H9 (cell line): ENCODE measurements at regions not wholly inside any gene's neighbourhood (a gene's known extent, or its start where the extent isn't known, plus 50 kb on each side); places are given as distances from the start of the nearest gene placed in this dataset.

Source experiments
- DNase-seq: peaks from one replicate; pipeline ENCODE4 v3.0.0-alpha.2; 2017
- H2AFZ ChIP-seq: one replicate; pipeline ENCODE4 v1.6.1; 2013; ENCODE audit warnings: mild to moderate bottlenecking, low read length, control low read depth, moderate library complexity
- H2AK5ac ChIP-seq: 2 replicates; pipeline ENCODE4 v1.6.1; 2013; ENCODE audit warnings: low read length, control low read depth, mixed read lengths; ENCODE audit not compliant: insufficient read length
- H2BK120ac ChIP-seq: one replicate; pipeline ENCODE4 v1.6.1; 2013; ENCODE audit warnings: low read depth, mild to moderate bottlenecking, low read length, control low read depth, inconsistent platforms; ENCODE audit not compliant: poor library complexity, severe bottlenecking
- H2BK12ac ChIP-seq: 2 replicates; pipeline ENCODE4 v1.6.1; 2013; ENCODE audit warnings: low read length, control low read depth, mixed read lengths, low read depth; ENCODE audit not compliant: insufficient read length
- H2BK15ac ChIP-seq: 2 replicates; pipeline ENCODE4 v1.6.1; 2013; ENCODE audit warnings: low read depth, low read length, control low read depth
- H2BK20ac ChIP-seq: one replicate; pipeline ENCODE4 v1.6.1; 2013; ENCODE audit warnings: low read depth, mild to moderate bottlenecking, low read length, control low read depth, inconsistent platforms; ENCODE audit not compliant: poor library complexity, severe bottlenecking
- H2BK5ac ChIP-seq: 2 replicates; pipeline ENCODE4 v1.6.1; 2013; ENCODE audit warnings: low read length, control low read depth, mixed read lengths; ENCODE audit not compliant: insufficient read length
- H3K14ac ChIP-seq: 2 replicates; pipeline ENCODE4 v1.6.1; 2013; ENCODE audit warnings: low read length, control low read depth; ENCODE audit not compliant: insufficient read depth
- H3K18ac ChIP-seq: 2 replicates; pipeline ENCODE4 v1.6.1; 2013; ENCODE audit warnings: low read depth, mild to moderate bottlenecking, mixed read lengths, low read length, control low read depth; ENCODE audit not compliant: insufficient read length
- H3K23ac ChIP-seq: 2 replicates; pipeline ENCODE4 v1.6.1; 2013; ENCODE audit warnings: low read length, control low read depth, mixed read lengths, low read depth; ENCODE audit not compliant: insufficient read length
- H3K23me2 ChIP-seq: 2 replicates; pipeline ENCODE4 v1.6.1; 2013; ENCODE audit warnings: low read depth, mild to moderate bottlenecking, mixed read lengths, low read length, control low read depth; ENCODE audit not compliant: insufficient read length, poor library complexity, severe bottlenecking
- H3K27ac ChIP-seq: 2 replicates; pipeline ENCODE4 v1.5.1; 2013; ENCODE audit warnings: low read length, control low read depth, mixed read lengths, low read depth; ENCODE audit not compliant: insufficient read length
- H3K27me3 ChIP-seq: 2 replicates; pipeline ENCODE4 v1.6.1; 2013; ENCODE audit warnings: low read length, control low read depth, inconsistent platforms; ENCODE audit not compliant: insufficient read depth
- H3K4ac ChIP-seq: 2 replicates; pipeline ENCODE4 v1.6.1; 2013; ENCODE audit warnings: low read depth, mild to moderate bottlenecking, control low read depth, inconsistent platforms, low read length, moderate library complexity
- H3K4me1 ChIP-seq: 2 replicates; pipeline ENCODE4 v1.6.1; 2013; ENCODE audit warnings: low read length, control low read depth, inconsistent platforms; ENCODE audit not compliant: insufficient read depth
- H3K4me2 ChIP-seq: 2 replicates; pipeline ENCODE4 v1.6.1; 2013; ENCODE audit warnings: low read length, control low read depth, mixed read lengths; ENCODE audit not compliant: insufficient read length, insufficient read depth
- H3K56ac ChIP-seq: 2 replicates; pipeline ENCODE4 v1.6.1; 2013; ENCODE audit warnings: low read depth, mild to moderate bottlenecking, mixed read lengths, low read length, control low read depth; ENCODE audit not compliant: insufficient read length
- H3K79me1 ChIP-seq: 2 replicates; pipeline ENCODE4 v1.6.1; 2013; ENCODE audit warnings: low read depth, mild to moderate bottlenecking, moderate library complexity, low read length, control low read depth, inconsistent platforms; ENCODE audit not compliant: insufficient read depth, poor library complexity, severe bottlenecking
- H3K79me2 ChIP-seq: 2 replicates; pipeline ENCODE4 v1.6.1; 2013; ENCODE audit warnings: low read length, control low read depth, inconsistent platforms; ENCODE audit not compliant: insufficient read depth
- H3K9ac ChIP-seq: 2 replicates; pipeline ENCODE4 v1.6.1; 2013; ENCODE audit warnings: low read length, control low read depth, mixed read lengths; ENCODE audit not compliant: insufficient read length; ENCODE audit errors: extremely low read depth
- H3K9me3 ChIP-seq: one replicate; pipeline ENCODE4 v1.6.1; 2013; ENCODE audit warnings: low read depth, low read length, inconsistent platforms; ENCODE audit not compliant: control insufficient read depth
- H3T11ph ChIP-seq: one replicate; pipeline ENCODE4 v1.6.1; 2013; ENCODE audit warnings: mild to moderate bottlenecking, low read length, control low read depth, inconsistent platforms
- H4K20me1 ChIP-seq: one replicate; pipeline ENCODE4 v1.6.1; 2013; ENCODE audit not compliant: control insufficient read depth, insufficient read length, insufficient read depth
- H4K5ac ChIP-seq: 2 replicates; pipeline ENCODE4 v1.6.1; 2013; ENCODE audit warnings: low read depth, mild to moderate bottlenecking, mixed read lengths, low read length, control low read depth; ENCODE audit not compliant: insufficient read length
- H4K8ac ChIP-seq: replicated peaks from 2 replicates; pipeline ENCODE4 v1.6.1; 2013; ENCODE audit warnings: low read length, control low read depth, mixed read lengths, low read depth; ENCODE audit not compliant: insufficient read length
- H4K91ac ChIP-seq: 2 replicates; pipeline ENCODE4 v1.6.1; 2013; ENCODE audit warnings: low read depth, mild to moderate bottlenecking, moderate library complexity, mixed read lengths, low read length, control low read depth; ENCODE audit not compliant: insufficient read length
- H3K27ac Mint-ChIP-seq, 3 experiments: 2 replicates in 2 of 3; 3 replicates in 1 of 3; pipeline ENCODE4 v1.8.0; 2020 to 2021; ENCODE audit warnings: mixed read lengths in 3 of 3, mild to moderate bottlenecking in 1 of 3, moderate library complexity in 1 of 3
- H3K27me3 Mint-ChIP-seq: 2 replicates; pipeline ENCODE4 v1.8.0; 2021; ENCODE audit warnings: low read depth, mild to moderate bottlenecking, moderate library complexity, mixed read lengths
- H3K36me3 Mint-ChIP-seq, 3 experiments: 2 replicates in 2 of 3; 3 replicates in 1 of 3; pipeline ENCODE4 v1.8.0; 2020 to 2021; ENCODE audit warnings: low read depth in 3 of 3, mixed read lengths in 3 of 3; ENCODE audit not compliant: insufficient read depth in 1 of 3
- H3K4me1 Mint-ChIP-seq, 2 experiments: 2 replicates each; pipeline ENCODE4 v1.8.0; 2020; ENCODE audit warnings: mixed read lengths in 2 of 2
- H3K4me3 Mint-ChIP-seq, 2 experiments: 2 replicates in 1 of 2; 3 replicates in 1 of 2; pipeline ENCODE4 v1.8.0; 2020 to 2021; ENCODE audit warnings: mild to moderate bottlenecking in 2 of 2, mixed read lengths in 2 of 2, moderate library complexity in 1 of 2
- H3K9me3 Mint-ChIP-seq, 2 experiments: 2 replicates in 1 of 2; 3 replicates in 1 of 2; pipeline ENCODE4 v1.8.0; 2020; ENCODE audit warnings: mild to moderate bottlenecking in 2 of 2, mixed read lengths in 2 of 2, moderate library complexity in 1 of 2
- CTCF ChIP-seq: fragments of 200-600 bp; sonication (generic); conservative IDR thresholded peaks from 3 replicates; pipeline ENCODE4 v1.8.0; 2021; ENCODE audit warnings: antibody characterized with exemption, mild to moderate bottlenecking
- WGBS: extraction: QIAGEN DNeasy Blood & Tissue Kit; methylation state at CpG from one replicate; pipeline ENCODE4 v1.1.7; 2013; ENCODE audit warnings: missing lambda C conversion rate, low lambda C conversion rate, mixed read lengths; ENCODE audit not compliant: insufficient read length; ENCODE audit errors: extremely low coverage; 5-methylcytosine and 5-hydroxymethylcytosine counted together

DNA sequence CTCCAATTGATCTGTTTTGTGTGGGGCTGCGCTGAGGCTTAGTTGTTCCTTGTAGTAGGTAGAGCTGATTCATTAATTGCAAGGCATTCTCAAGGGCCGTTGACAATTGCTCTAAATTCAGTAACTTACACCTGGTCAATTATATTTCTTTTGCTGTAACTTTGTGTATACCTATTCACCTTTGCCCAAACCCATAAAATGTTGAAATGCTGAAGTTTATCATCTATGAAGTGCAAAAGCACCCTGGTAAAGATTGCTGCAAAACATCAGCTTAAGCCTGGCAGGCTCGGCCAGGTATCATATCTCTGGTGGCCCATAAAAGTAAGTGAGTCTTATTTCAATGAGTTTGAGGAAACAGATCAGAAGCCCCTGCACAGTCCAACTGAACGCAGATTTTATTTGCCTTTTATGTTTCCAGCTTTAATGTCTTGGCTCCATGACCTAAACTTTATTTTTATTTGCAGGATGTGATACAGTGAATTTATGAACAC, 203.6 kb upstream of the SLCO3A1 start:
- H3K79me2 ChIP-seq, result no peaks in the 10 kb centered on the region
- H3K27ac Mint-ChIP-seq, result no peak overlapping the region

More for the DNA sequence above, 203.6 kb upstream of the SLCO3A1 start:
- Histone ChIP-seq H3K4me2 (no peak overlapping the region), H3K56ac (no peak overlapping the region), H4K20me1 (no peaks in the 10 kb centered on the region), H2BK20ac (no peak overlapping the region), H3K18ac (no peak overlapping the region), H2AK5ac (no peak overlapping the region), H3K23me2 (no peaks in the 10 kb centered on the region), H2AFZ (no peak overlapping the region), H3K27ac (no peak overlapping the region), H3K4ac (no peak overlapping the region), H3K4me1 (no peaks in the 10 kb centered on the region), H3T11ph (no peak overlapping the region), H4K91ac (no peak overlapping the region), H4K8ac (no peak overlapping the region), H2BK15ac (no peak overlapping the region), H2BK12ac (no peak overlapping the region), H2BK5ac (no peak overlapping the region), H4K5ac (no peak overlapping the region), H3K79me1 (no peaks in the 10 kb centered on the region), H3K9me3 (no peaks in the 10 kb centered on the region), H3K9ac (no peak overlapping the region), H3K23ac (no peak overlapping the region), H2BK120ac (no peak overlapping the region), H3K27me3 (no peaks in the 10 kb centered on the region), H3K14ac (no peak overlapping the region)
- H3K36me3 Mint-ChIP-seq, result no peaks in the 10 kb centered on the region
- no peak for TF ChIP-seq CTCF
- H3K9me3 Mint-ChIP-seq, result no peaks in the 10 kb centered on the region
- H3K4me3 Mint-ChIP-seq, result no peak overlapping the region
- WGBS, result no CpG with 5 or more reads among the region's 4 CpGs
- peaks cover 0 to 2% of the 10 kb centered on the region in 2 experiments; a peak in 1 of 4 replicates for H3K4me1 Mint-ChIP-seq
- no peak for DNase-seq
- no peaks in the 10 kb centered on the region; the same call in 1 of the 2 replicates for H3K27me3 Mint-ChIP-seq
